Mesenchymal stem cell (in vitro differentiated cells and primary cell): ENCODE measurements at regions not wholly inside any gene's neighbourhood (a gene's known extent, or its start where the extent isn't known, plus 50 kb on each side); places are given as distances from the start of the nearest gene placed in this dataset.

Experiments used
- DNase-seq: peaks from one replicate; pipeline ENCODE4 v3.0.0-alpha.2; 2013
- H2AFZ ChIP-seq: one replicate; pipeline ENCODE4 v1.6.1; 2013; ENCODE audit warnings: low read depth, mild to moderate bottlenecking, control low read depth, inconsistent platforms, low read length, moderate library complexity
- H2AK5ac ChIP-seq: 2 replicates; pipeline ENCODE4 v1.6.1; 2013; ENCODE audit warnings: low read length, moderate library complexity, mild to moderate bottlenecking, inconsistent platforms; ENCODE audit not compliant: severe bottlenecking
- H2BK120ac ChIP-seq: one replicate; pipeline ENCODE4 v1.6.1; 2013; ENCODE audit warnings: low read depth, mild to moderate bottlenecking, inconsistent platforms, low read length, moderate library complexity
- H2BK12ac ChIP-seq, 2 experiments: one replicate each; pipeline ENCODE4 v1.6.1; 2013; ENCODE audit warnings: inconsistent platforms in 2 of 2, low read length in 2 of 2, mild to moderate bottlenecking in 2 of 2, moderate library complexity in 2 of 2, control low read depth in 1 of 2
- H2BK15ac ChIP-seq: one replicate; pipeline ENCODE4 v1.6.1; 2013; ENCODE audit warnings: mild to moderate bottlenecking, low read depth, inconsistent platforms; ENCODE audit not compliant: poor library complexity, severe bottlenecking
- H2BK5ac ChIP-seq: 2 replicates; pipeline ENCODE4 v1.6.1; 2013; ENCODE audit warnings: low read depth, mild to moderate bottlenecking, low read length, control low read depth, inconsistent platforms; ENCODE audit not compliant: poor library complexity, severe bottlenecking
- H3K14ac ChIP-seq, 2 experiments: one replicate each; pipeline ENCODE4 v1.6.1; 2013; ENCODE audit warnings: inconsistent platforms in 2 of 2, low read length in 2 of 2, control low read depth in 1 of 2, mild to moderate bottlenecking in 1 of 2, moderate library complexity in 1 of 2
- H3K18ac ChIP-seq, 2 experiments: one replicate each; pipeline ENCODE4 v1.6.1; 2013; ENCODE audit warnings: inconsistent platforms in 2 of 2, low read length in 2 of 2, control low read depth in 1 of 2, low read depth in 1 of 2, mild to moderate bottlenecking in 1 of 2
- H3K23ac ChIP-seq, 2 experiments: one replicate each; pipeline ENCODE4 v1.6.1; 2013; ENCODE audit warnings: inconsistent platforms in 2 of 2, low read length in 2 of 2, mild to moderate bottlenecking in 2 of 2, moderate library complexity in 2 of 2, control low read depth in 1 of 2
- H3K27ac ChIP-seq: 2 replicates; pipeline ENCODE4 v1.5.1; 2013; ENCODE audit warnings: mild to moderate bottlenecking, moderate library complexity, low read length, control low read depth, inconsistent platforms; ENCODE audit not compliant: poor library complexity, severe bottlenecking
- H3K27me3 ChIP-seq, 2 experiments: 2 replicates each; pipeline versions ENCODE4 v1.6.1 to v1.7.0; 2013; ENCODE audit warnings: low read length in 2 of 2, mild to moderate bottlenecking in 2 of 2, moderate library complexity in 2 of 2, control low read depth in 1 of 2, inconsistent platforms in 1 of 2; ENCODE audit not compliant: control insufficient read depth in 1 of 2, insufficient read depth in 1 of 2
- H3K36me3 ChIP-seq, 2 experiments: 2 replicates each; pipeline versions ENCODE4 v1.6.1 to v1.7.0; 2013; ENCODE audit warnings: low read length in 2 of 2, control low read depth in 1 of 2, inconsistent platforms in 1 of 2, low read depth in 1 of 2, mild to moderate bottlenecking in 1 of 2; ENCODE audit not compliant: insufficient read depth in 2 of 2, control insufficient read depth in 1 of 2
- H3K4ac ChIP-seq, 2 experiments: one replicate each; pipeline ENCODE4 v1.6.1; 2013; ENCODE audit warnings: inconsistent platforms in 2 of 2, low read length in 2 of 2, mild to moderate bottlenecking in 2 of 2, moderate library complexity in 2 of 2, control low read depth in 1 of 2, low read depth in 1 of 2
- H3K4me1 ChIP-seq: 2 replicates; pipeline ENCODE4 v1.6.1; 2013; ENCODE audit warnings: low read depth, low read length, control low read depth; ENCODE audit not compliant: control insufficient read depth, insufficient read depth
- H3K4me2 ChIP-seq: 2 replicates; pipeline ENCODE4 v1.6.1; 2013; ENCODE audit warnings: low read length, mild to moderate bottlenecking, inconsistent platforms; ENCODE audit not compliant: poor library complexity, severe bottlenecking
- H3K4me3 ChIP-seq, 2 experiments: 2 replicates each; pipeline versions ENCODE4 v1.5.1 to v1.7.0; 2013; ENCODE audit warnings: low read length in 2 of 2, mild to moderate bottlenecking in 2 of 2, control low read depth in 1 of 2, low read depth in 1 of 2; ENCODE audit not compliant: insufficient read depth in 1 of 2
- H3K79me1 ChIP-seq: replicated peaks from 2 replicates; pipeline ENCODE4 v1.6.1; 2013; ENCODE audit warnings: mild to moderate bottlenecking, control low read depth, low read length, inconsistent platforms; ENCODE audit not compliant: poor library complexity, severe bottlenecking
- H3K9ac ChIP-seq: 2 replicates; pipeline ENCODE4 v1.7.0; 2013; ENCODE audit warnings: mild to moderate bottlenecking, low read length, moderate library complexity
- H3K9me3 ChIP-seq: 2 replicates; pipeline ENCODE4 v1.7.0; 2013; ENCODE audit warnings: mild to moderate bottlenecking, low read length; ENCODE audit not compliant: control insufficient read depth
- H4K8ac ChIP-seq: one replicate; pipeline ENCODE4 v1.6.1; 2013; ENCODE audit warnings: inconsistent platforms, mild to moderate bottlenecking, low read length, moderate library complexity
- H4K91ac ChIP-seq: one replicate; pipeline ENCODE4 v1.6.1; 2013; ENCODE audit warnings: mild to moderate bottlenecking, low read length, inconsistent platforms
- WGBS: methylation state at CpG from one replicate; pipeline ENCODE4 v1.1.7; 2013; ENCODE audit warnings: mixed read lengths; 5-methylcytosine and 5-hydroxymethylcytosine counted together

GRCh38 chr10:8445353-8445752, 390.9 kb downstream of the GATA3 start:
- no CpG with 5 or more reads among the region's 1 CpG for whole genome bisulfite sequencing
- Histone ChIP-seq H2BK12ac (no peak overlapping the region), H3K27ac (no peak overlapping the region), H3K4me2 (no peak overlapping the region), H2BK5ac (no peak overlapping the region), H3K79me1 (no peaks in the 10 kb centered on the region), H2AK5ac (no peak overlapping the region), H3K4me3 (no peak overlapping the region), H4K91ac (no peak overlapping the region), H2AFZ (no peak overlapping the region), H3K9me3 (no peaks in the 10 kb centered on the region), H4K8ac (no peak overlapping the region), H3K4ac (no peak overlapping the region), H3K18ac (no peak overlapping the region), H3K14ac (no peak overlapping the region), H3K4me1 (no peaks in the 10 kb centered on the region), H2BK120ac (no peak overlapping the region), H2BK15ac (no peak overlapping the region), H3K23ac (no peak overlapping the region), H3K9ac (no peak overlapping the region), H3K27me3 (peaks cover 0 to 9% of the 10 kb centered on the region in 2 experiments), H3K36me3 (no peaks in the 10 kb centered on the region)
- no peak for DNase-seq

- DNase-seq, result no peak
- Histone ChIP-seq H3K23ac (no peak overlapping the region), H3K4ac (no peak overlapping the region), H3K79me1 (no peaks in the 10 kb centered on the region), H3K9ac (no peak overlapping the region), H3K4me1 (no peaks in the 10 kb centered on the region), H2BK12ac (no peak overlapping the region), H2AK5ac (no peak overlapping the region), H3K36me3 (no peaks in the 10 kb centered on the region), H3K27me3 (peaks cover 0 to 2% of the 10 kb centered on the region in 2 experiments), H2BK15ac (no peak overlapping the region), H3K27ac (no peak overlapping the region), H2BK5ac (no peak overlapping the region), H3K9me3 (no peaks in the 10 kb centered on the region), H3K14ac (no peak overlapping the region), H4K91ac (no peak overlapping the region), H2BK120ac (no peak overlapping the region), H3K4me2 (no peak overlapping the region), H3K18ac (no peak overlapping the region), H3K4me3 (no peak overlapping the region), H2AFZ (no peak overlapping the region), H4K8ac (no peak overlapping the region)
- WGBS, result 73% methylated on average over 9 of the region's 9 CpGs
Observed at GRCh38 chr10:8449909-8450308, 395.4 kb downstream of the GATA3 start.

GRCh38 chr10:8453587-8453986, 399.1 kb downstream of the GATA3 start:
- Histone ChIP-seq H3K27ac (no peak overlapping the region), H3K36me3 (no peaks in the 10 kb centered on the region), H4K8ac (no peak overlapping the region), H3K4me3 (no peak overlapping the region), H3K23ac (no peak overlapping the region), H2BK120ac (no peak overlapping the region), H3K9ac (peak overlapping the region; percentile 39), H3K27me3 (no peaks in the 10 kb centered on the region), H3K79me1 (no peaks in the 10 kb centered on the region), H3K9me3 (peaks cover 5% of the 10 kb centered on the region), H2AK5ac (no peak overlapping the region), H3K18ac (no peak overlapping the region), H2BK15ac (no peak overlapping the region), H2AFZ (no peak overlapping the region), H3K14ac (no peak overlapping the region), H4K91ac (peak overlapping the region; percentile 59), H2BK5ac (no peak overlapping the region), H2BK12ac (no peak overlapping the region), H3K4me2 (no peak overlapping the region), H3K4ac (no peak overlapping the region), H3K4me1 (no peaks in the 10 kb centered on the region)
- 73% methylated on average over 7 of the region's 7 CpGs for WGBS
- DNase-seq, result no peak

GRCh38 chr10:8454357-8454756, 399.9 kb downstream of the GATA3 start:
- H3K4me1 ChIP-seq, result no peaks in the 10 kb centered on the region
- no peak overlapping the region for H3K4me2 ChIP-seq
- H2BK12ac ChIP-seq, result no peak overlapping the region
- no peak overlapping the region for H2AK5ac ChIP-seq
- no peak overlapping the region for H2BK120ac ChIP-seq
- H3K9me3 ChIP-seq, result peaks cover 5% of the 10 kb centered on the region
- no peak overlapping the region for H3K4ac ChIP-seq
- no peak overlapping the region for H3K23ac ChIP-seq
- DNase-seq, result no peak
- H2BK5ac ChIP-seq, result no peak overlapping the region
- no peak overlapping the region for H2BK15ac ChIP-seq
- no peak overlapping the region for H2AFZ ChIP-seq
- WGBS, result 95% methylated on average over 3 of the region's 3 CpGs
- H3K18ac ChIP-seq, result no peak overlapping the region
- no peaks in the 10 kb centered on the region for H3K27me3 ChIP-seq
- H3K27ac ChIP-seq, result no peak overlapping the region
- H3K36me3 ChIP-seq, result no peaks in the 10 kb centered on the region
- H3K9ac ChIP-seq, result no peak overlapping the region
- no peaks in the 10 kb centered on the region for H3K79me1 ChIP-seq
- H4K91ac ChIP-seq, result no peak overlapping the region
- no peak overlapping the region for H3K4me3 ChIP-seq
- no peak overlapping the region for H3K14ac ChIP-seq
- H4K8ac ChIP-seq, result no peak overlapping the region
